Fibroblast of skin of back (primary cell): ENCODE measurements at regions not wholly inside any gene's neighbourhood (a gene's known extent, or its start where the extent isn't known, plus 50 kb on each side); places are given as distances from the start of the nearest gene placed in this dataset.

Experiments used
- DNase-seq: peaks from one replicate; pipeline ENCODE4 v3.0.0-alpha.2; 2013

GRCh38 chr10:43865265-43866135 is 216.8 kb upstream of the ZNF32 start:
- no peak for DNase-seq

- DNase-seq: no peak
These were observed 216.0 kb upstream of the ZNF32 start for GRCh38 chr10:43864656-43865055.

- peak; percentile 92 for DNase-seq
These were observed 215.3 kb upstream of the ZNF32 start for GRCh38 chr10:43863859-43864591.

- DNase-seq: no peak
These were observed 214.6 kb upstream of the ZNF32 start for GRCh38 chr10:43863270-43863669.

- no peak for DNase-seq
These were observed 214.1 kb upstream of the ZNF32 start for GRCh38 chr10:43862756-43863155.

- DNase-seq: peak; percentile 65
These were observed 213.5 kb upstream of the ZNF32 start for GRCh38 chr10:43861966-43862751.

- DNase-seq: no peak
These were observed 210.4 kb upstream of the ZNF32 start for GRCh38 chr10:43859016-43859525.

- no peak for DNase-seq
These were observed 209.2 kb upstream of the ZNF32 start for GRCh38 chr10:43857931-43858315.

- DNase-seq: peak; percentile 93
These were observed 208.7 kb upstream of the ZNF32 start for GRCh38 chr10:43857206-43857930.

- no peak for DNase-seq
These were observed 207.6 kb upstream of the ZNF32 start for GRCh38 chr10:43856299-43856698.

- no peak for DNase-seq
These were observed 207.1 kb upstream of the ZNF32 start for GRCh38 chr10:43855667-43856210.

- peak; percentile 97 for DNase-seq
These were observed 205.3 kb upstream of the ZNF32 start for GRCh38 chr10:43854007-43854406.

- DNase-seq: no peak
These were observed 204.7 kb upstream of the ZNF32 start for GRCh38 chr10:43853369-43853768.

GRCh38 chr10:43852644-43853214 is 204.0 kb upstream of the ZNF32 start:
- no peak for DNase-seq

GRCh38 chr10:43852149-43852548 is 203.5 kb upstream of the ZNF32 start:
- DNase-seq: no peak

GRCh38 chr10:43851030-43851429 is 202.3 kb upstream of the ZNF32 start:
- no peak for DNase-seq

GRCh38 chr10:43849551-43849950 is 200.9 kb upstream of the ZNF32 start:
- DNase-seq: no peak

GRCh38 chr10:43846968-43847367 is 198.3 kb upstream of the ZNF32 start:
- no peak for DNase-seq

GRCh38 chr10:43846187-43846680 is 197.6 kb upstream of the ZNF32 start:
- peak; percentile 76 for DNase-seq

- DNase-seq: no peak
These were observed 196.4 kb upstream of the ZNF32 start for GRCh38 chr10:43845121-43845520.

- peak; percentile 73 for DNase-seq
These were observed 195.5 kb upstream of the ZNF32 start for GRCh38 chr10:43844221-43844620.
